Panc1 (cell line): ENCODE measurements at regions not wholly inside any gene's neighbourhood (a gene's known extent, or its start where the extent isn't known, plus 50 kb on each side); places are given as distances from the start of the nearest gene placed in this dataset.

ENCODE experiments used
- ATAC-seq: fragments of 200-7000 bp; cut with Tn5 transposase; 2 replicates; pipeline ENCODE4 v1.9.1; 2020; ENCODE audit warnings: mild to moderate bottlenecking, moderate library complexity
- BruUV-seq: library from RNA; stranded (reverse); fragments of 400-500 nt; replicated peaks from 2 replicates; lab custom pipeline; 2021; lab: Mats Ljungman, UMichigan
- CTCF ChIA-PET: fragments of 300-600 bp; sonication (Branson Sonifier 250); formaldehyde crosslinking; loops from one replicate; lab custom pipeline; 2022; ENCODE audit warnings: antibody characterized with exemption; lab: Charles Lee
- POLR2A ChIA-PET: fragments of 300-600 bp; sonication (Branson Sonifier 250); formaldehyde crosslinking; loops from one replicate; lab custom pipeline; 2022; ENCODE audit warnings: antibody characterized with exemption; lab: Charles Lee
- DNase-seq: peaks from one replicate; pipeline ENCODE4 v3.0.0-alpha.2; 2010; ENCODE audit warnings: low read depth, low spot score
- H3K27ac ChIP-seq: 2 replicates; pipeline ENCODE4 v1.5.1; 2011; ENCODE audit warnings: mild to moderate bottlenecking, low read length, inconsistent platforms
- H3K27me3 ChIP-seq: fragments of 200-500 bp; sonication (Bioruptor generic); 2 replicates; pipeline ENCODE4 v1.6.0; 2014; ENCODE audit warnings: low read length, inconsistent platforms; ENCODE audit not compliant: control insufficient read depth, insufficient read depth
- H3K36me3 ChIP-seq: fragments of 200-500 bp; sonication (Bioruptor generic); 2 replicates; pipeline ENCODE4 v1.5.1; 2014; ENCODE audit warnings: inconsistent platforms, mild to moderate bottlenecking, low read length, moderate library complexity; ENCODE audit not compliant: control insufficient read depth, insufficient read depth
- H3K4me1 ChIP-seq: 2 replicates; pipeline ENCODE4 v1.5.1; 2011; ENCODE audit warnings: inconsistent platforms, mild to moderate bottlenecking, low read length, moderate library complexity; ENCODE audit not compliant: control insufficient read depth, insufficient read depth
- H3K4me3 ChIP-seq, 2 experiments: 2 replicates each; pipeline ENCODE4 v1.5.1; 2011 to 2012; ENCODE audit warnings: low read depth in 2 of 2, low read length in 2 of 2, mild to moderate bottlenecking in 2 of 2, inconsistent platforms in 1 of 2, moderate library complexity in 1 of 2
- H3K9me3 ChIP-seq: fragments of 200-500 bp; sonication (Bioruptor generic); 2 replicates; pipeline ENCODE4 v1.5.1; 2014; ENCODE audit warnings: low read depth, mild to moderate bottlenecking, inconsistent platforms, low read length, moderate library complexity; ENCODE audit not compliant: control insufficient read depth, insufficient read depth
- CTCF ChIP-seq: fragments of 450-650 bp; IDR thresholded peaks from 2 replicates; pipeline ENCODE4 v1.5.1; 2017; ENCODE audit warnings: mild to moderate bottlenecking
- POLR2AphosphoS5 ChIP-seq: IDR thresholded peaks from 2 replicates; pipeline ENCODE4 v1.6.1; 2012; ENCODE audit warnings: mild to moderate bottlenecking, low read depth, low read length, moderate library complexity
- SIN3A ChIP-seq: IDR thresholded peaks from 2 replicates; pipeline ENCODE4 v1.6.1; 2012; ENCODE audit warnings: low read depth, mild to moderate bottlenecking, low read length, moderate library complexity, borderline replicate concordance; ENCODE audit not compliant: insufficient read depth
- TCF7L2 ChIP-seq: IDR thresholded peaks from 2 replicates; pipeline ENCODE4 v1.6.1; 2011; ENCODE audit warnings: mild to moderate bottlenecking, low read depth, low read length, inconsistent platforms
- in situ Hi-C: cut with HindIII; loops from 2 replicates; pipeline ENCODE4 v1.10.0; 2016; ENCODE audit warnings: low sequenced_read_pairs, low pct_unique_long_range_greater_than_20kb
- intact Hi-C: fragments of 100-400 bp; cut with micrococcal nuclease; formaldehyde crosslinking; loops from one replicate; pipeline ENCODE4 v1.10.0; 2022; ENCODE audit not compliant: unreplicated experiment
- TF ChIP-seq, protein P1 (sequence below), 2 experiments: IDR thresholded peaks; 2 replicates each; pipeline ENCODE4 v1.6.1; 2011 to 2012; ENCODE audit warnings: low read depth in 2 of 2, control low read depth in 1 of 2, low read length in 1 of 2, mild to moderate bottlenecking in 1 of 2, moderate library complexity in 1 of 2; ENCODE audit not compliant: insufficient read depth in 1 of 2

DNA sequence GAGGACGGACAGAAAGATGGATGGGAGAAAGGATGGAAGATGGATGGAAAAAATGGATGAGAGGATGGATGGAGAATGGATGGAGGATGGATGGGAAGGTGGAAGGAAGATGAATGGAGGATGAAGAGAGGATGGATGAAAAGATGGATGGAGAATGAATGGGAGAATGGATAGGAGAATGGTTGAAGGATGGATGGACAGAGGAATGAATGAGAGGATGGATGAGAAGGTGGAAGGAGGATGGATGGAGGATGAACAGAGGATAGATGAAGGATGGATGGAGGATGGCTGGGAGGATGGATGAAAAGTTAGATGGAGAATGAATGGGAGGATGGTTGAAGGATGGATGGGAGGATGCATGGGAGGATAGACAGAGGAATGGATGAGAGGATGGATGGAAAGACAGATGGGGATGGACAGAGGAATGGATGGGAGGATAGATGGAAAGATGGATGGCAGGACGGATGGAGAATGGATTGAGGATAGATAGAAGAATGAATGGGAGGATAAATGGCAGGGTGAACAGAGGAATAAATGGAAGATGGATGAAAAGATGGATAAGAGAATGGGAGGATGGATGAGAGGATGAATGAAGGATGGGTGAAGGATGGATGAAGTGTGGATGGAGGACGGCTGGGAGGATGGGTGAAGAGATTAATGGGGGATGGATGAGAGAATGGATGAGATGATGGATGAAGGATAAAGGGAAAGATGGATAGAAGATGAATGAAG, 217.7 kb upstream of the IER5L start:
- ChIA-PET POLR2A (no interaction called here), CTCF (no interaction called here)
- Histone ChIP-seq H3K4me1 (no peaks in the 10 kb centered on the region), H3K9me3 (no peaks in the 10 kb centered on the region), H3K27ac (no peak overlapping the region), H3K36me3 (no peaks in the 10 kb centered on the region), H3K4me3 (no peak overlapping the region), H3K27me3 (no peaks in the 10 kb centered on the region)
- ATAC-seq (no peak), DNase-seq (no peak)
- BruUV-seq: no TSS peak
- in situ Hi-C loops (no loop called here), intact Hi-C loops (no loop called here)
- TF ChIP-seq SIN3A (no peak), TCF7L2 (no peak), POLR2AphosphoS5 (no peak), CTCF (no peak)
- TF ChIP-seq, protein P1, sequence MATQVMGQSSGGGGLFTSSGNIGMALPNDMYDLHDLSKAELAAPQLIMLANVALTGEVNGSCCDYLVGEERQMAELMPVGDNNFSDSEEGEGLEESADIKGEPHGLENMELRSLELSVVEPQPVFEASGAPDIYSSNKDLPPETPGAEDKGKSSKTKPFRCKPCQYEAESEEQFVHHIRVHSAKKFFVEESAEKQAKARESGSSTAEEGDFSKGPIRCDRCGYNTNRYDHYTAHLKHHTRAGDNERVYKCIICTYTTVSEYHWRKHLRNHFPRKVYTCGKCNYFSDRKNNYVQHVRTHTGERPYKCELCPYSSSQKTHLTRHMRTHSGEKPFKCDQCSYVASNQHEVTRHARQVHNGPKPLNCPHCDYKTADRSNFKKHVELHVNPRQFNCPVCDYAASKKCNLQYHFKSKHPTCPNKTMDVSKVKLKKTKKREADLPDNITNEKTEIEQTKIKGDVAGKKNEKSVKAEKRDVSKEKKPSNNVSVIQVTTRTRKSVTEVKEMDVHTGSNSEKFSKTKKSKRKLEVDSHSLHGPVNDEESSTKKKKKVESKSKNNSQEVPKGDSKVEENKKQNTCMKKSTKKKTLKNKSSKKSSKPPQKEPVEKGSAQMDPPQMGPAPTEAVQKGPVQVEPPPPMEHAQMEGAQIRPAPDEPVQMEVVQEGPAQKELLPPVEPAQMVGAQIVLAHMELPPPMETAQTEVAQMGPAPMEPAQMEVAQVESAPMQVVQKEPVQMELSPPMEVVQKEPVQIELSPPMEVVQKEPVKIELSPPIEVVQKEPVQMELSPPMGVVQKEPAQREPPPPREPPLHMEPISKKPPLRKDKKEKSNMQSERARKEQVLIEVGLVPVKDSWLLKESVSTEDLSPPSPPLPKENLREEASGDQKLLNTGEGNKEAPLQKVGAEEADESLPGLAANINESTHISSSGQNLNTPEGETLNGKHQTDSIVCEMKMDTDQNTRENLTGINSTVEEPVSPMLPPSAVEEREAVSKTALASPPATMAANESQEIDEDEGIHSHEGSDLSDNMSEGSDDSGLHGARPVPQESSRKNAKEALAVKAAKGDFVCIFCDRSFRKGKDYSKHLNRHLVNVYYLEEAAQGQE (IDR thresholded peaks at IDR 0.05; ENCODE audit: insufficient read depth in 1 of 2, low read depth in 2 of 2, low read length in 1 of 2): no peak

- in situ Hi-C loops (no loop called here), intact Hi-C loops (no loop called here)
- no peak for TF ChIP-seq CTCF
- TF ChIP-seq TCF7L2: no peak
- TF ChIP-seq POLR2AphosphoS5: no peak
- no peak for TF ChIP-seq SIN3A
- TF ChIP-seq, protein P1 (IDR thresholded peaks at IDR 0.05; ENCODE audit: insufficient read depth in 1 of 2, low read depth in 2 of 2, low read length in 1 of 2): no peak
- no peaks in the 10 kb centered on the region for H3K27me3 ChIP-seq
- no peak for DNase-seq
- BruUV-seq: no TSS peak
- no peaks in the 10 kb centered on the region for H3K36me3 ChIP-seq
- no peaks in the 10 kb centered on the region for H3K9me3 ChIP-seq
- no peak overlapping the region for H3K27ac ChIP-seq
- H3K4me1 ChIP-seq: no peaks in the 10 kb centered on the region
- no peak for ATAC-seq
- CTCF ChIA-PET: no interaction called here
- POLR2A ChIA-PET: no interaction called here
- H3K4me3 ChIP-seq: no peak overlapping the region
These were observed 216.8 kb upstream of the IER5L start for GRCh38 chr9:129394886-129395279.
